ENCODE measurements at regions not wholly inside any gene's neighbourhood (a gene's known extent, or its start where the extent isn't known, plus 50 kb on each side); places are given as distances from the start of the nearest gene placed in this dataset.
"Not testable (repeated sequence)": the region's sequence is repeated elsewhere in the genome, so short reads cannot be mapped to it uniquely, and the experiment has no call there.

DNA sequence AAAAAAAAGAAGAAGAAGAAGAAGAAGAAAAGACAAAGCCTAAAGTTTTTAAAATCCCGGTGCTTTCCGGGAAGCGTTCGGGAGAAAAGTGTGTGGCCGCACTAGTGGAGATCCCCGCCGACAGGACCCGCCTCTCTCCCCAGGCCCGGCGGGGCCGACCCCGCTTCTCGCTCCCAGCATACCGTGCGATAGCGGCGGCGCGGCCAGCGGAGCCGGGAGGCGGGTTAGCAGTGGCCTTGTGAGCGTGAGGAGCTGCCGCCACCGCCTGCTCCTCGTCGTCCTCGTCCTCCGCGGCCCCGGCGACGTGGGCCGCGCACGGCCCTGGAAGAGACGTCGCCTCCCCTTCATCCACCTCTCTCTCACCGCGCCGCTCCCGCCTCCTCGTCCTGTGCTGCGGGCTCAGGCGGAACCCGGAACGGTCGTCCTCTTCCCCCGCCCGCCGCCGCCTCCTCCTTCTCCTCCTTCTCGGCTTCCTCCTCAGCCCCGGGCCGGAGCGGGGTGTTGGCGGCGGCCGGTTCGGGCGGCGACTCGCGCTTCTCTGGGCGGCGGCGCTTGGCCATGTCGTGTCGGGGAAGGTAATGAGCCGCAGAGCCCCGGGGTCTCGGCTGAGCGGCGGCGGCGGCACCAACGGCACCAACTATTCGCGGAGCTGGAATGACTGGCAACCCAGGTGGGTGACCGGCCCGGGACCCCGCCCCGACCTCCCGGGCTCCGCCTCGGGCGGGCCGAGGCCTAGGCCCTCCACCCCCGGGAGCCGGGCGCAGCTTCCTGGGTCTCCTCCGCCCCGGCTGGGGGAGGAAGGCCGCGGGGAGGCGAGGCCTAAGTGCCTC is 62.6 kb upstream of the CDR2 start:
- DNase-seq = peak; percentile 40 to 71

DNA sequence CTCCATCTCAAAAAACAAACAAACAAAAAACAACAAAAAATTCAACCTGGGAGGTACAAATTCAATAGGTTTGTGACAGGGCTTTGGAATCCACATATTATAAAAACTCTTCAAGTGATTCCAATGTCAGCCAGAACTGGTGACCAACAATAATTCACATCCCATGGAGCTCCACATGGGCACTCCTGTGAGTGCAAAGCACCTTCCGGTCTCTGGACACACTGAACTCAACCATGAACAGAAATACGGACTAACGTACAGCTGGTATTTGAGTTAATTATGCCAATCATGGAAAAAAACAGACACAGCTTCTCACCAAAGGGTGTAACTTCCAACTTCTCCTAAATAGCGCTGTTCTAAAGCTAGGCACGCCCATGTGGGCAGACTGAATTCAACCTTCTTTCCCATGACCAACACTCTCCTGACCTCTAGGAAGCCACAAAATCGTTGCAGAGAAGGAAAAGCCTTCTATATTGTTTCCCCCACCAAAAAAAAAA is 62.0 kb upstream of the CDR2 start:
- DNase-seq = not testable (repeated sequence)

- not testable (repeated sequence) for DNase-seq
These were observed 56.9 kb upstream of the CDR2 start for GRCh38 chr16:22431314-22431713.

GRCh38 chr16:22428654-22429053 is 54.2 kb upstream of the CDR2 start:
- DNase-seq = no peak

GRCh38 chr16:22427556-22427955 is 53.1 kb upstream of the CDR2 start:
- no peak for DNase-seq

DNA sequence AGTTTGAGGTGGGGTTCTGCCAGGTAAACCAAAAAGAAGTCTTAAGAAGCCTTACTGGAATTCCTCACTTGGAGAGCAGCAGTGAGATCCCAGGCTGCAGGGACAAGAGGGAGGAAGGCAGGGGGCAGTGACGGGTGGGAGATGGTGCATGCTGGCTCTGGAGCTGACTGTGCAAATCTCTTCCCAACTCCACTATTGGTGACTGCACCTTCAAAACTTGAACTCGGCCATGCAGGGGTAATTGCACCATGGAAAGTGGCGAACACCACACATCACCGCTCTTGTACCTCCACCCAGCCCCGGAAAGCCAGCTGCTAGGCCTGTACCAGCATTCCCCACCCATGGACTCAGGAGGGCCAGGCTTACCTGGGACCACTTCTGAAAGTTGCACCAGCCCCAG is 51.4 kb upstream of the CDR2 start:
- DNase-seq = no peak

GRCh38 chr16:22425036-22425801 is 50.8 kb upstream of the CDR2 start:
- DNase-seq = no peak

DNA sequence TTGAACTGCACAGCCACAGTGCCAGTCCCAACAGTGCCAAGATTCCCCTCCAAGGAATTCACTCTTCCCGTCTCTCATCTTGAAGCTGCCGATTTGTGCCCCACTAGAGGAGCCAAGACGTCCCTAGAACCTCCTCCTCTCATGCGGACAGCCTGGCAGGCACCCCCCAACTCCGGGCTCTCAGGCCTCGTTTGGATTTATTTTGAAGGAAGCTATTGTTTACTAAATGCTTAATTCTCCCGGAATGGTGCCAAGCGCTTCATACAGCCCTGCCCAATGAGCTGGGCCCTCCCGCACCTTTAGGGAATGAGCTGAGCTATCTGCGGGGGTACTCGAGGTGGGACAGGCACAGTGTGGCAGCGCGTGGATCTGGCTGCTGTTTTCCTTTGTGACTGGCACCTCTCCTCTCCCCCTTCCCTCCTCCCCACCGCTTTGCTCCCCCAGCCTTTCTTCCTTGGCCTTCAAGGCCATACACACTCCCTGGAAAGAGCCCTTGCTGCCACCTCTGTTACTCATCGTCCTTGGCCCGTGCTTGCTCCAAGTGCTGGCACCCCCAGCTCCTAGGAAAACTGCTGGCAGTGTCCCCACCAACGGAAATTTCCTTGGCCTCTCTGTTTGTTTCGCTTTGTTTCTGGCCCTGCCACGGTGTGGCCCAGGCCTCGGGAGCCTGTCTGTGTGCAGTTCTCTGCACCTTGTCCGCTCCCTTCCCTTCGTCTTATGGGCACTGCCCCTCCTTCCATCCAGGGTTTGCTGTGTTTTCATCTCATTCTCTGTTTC is 49.9 kb upstream of the CDR2 start:
- DNase-seq = no peak
